ENCODE measurements at regions not wholly inside any gene's neighbourhood (a gene's known extent, or its start where the extent isn't known, plus 50 kb on each side); places are given as distances from the start of the nearest gene placed in this dataset.
"Not testable (repeated sequence)": the region's sequence is repeated elsewhere in the genome, so short reads cannot be mapped to it uniquely, and the experiment has no call there.

DNA sequence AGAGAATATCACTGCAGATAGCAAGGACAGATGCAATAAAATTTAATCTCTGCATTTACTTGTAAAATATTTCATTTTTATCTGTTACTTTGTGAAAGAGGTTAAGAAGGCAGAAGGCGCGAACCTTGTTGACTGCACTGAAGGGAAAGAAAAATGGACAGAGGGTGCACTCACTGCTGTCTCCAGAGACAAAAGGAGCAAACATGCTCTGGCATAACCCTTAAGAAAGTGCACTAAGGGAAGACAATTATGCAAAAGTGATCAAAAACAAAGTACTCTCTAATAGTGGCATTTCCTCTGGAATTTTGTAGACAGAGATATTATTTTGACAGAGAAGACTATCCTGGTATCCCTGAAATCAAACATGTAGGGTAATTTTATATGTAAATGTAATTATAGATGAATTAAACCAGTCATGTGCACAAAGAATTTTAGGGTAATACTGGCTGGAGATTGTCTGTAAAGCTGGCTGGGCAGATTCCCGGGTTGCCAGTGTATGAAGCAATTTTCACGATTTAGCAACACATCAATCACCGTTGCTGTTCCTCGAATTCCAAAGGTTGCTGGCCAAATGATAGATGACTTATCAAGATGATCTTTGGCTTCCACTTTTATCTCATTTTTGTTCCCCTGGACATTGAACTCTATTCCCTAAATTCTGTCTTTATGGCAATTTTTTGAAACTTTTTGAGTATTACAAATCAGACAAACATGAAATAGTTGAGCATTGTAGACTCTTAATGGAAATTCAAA lies 1176.9 kb downstream of the SUCLG1 start:
- peak overlapping the region; percentile 97; the same call in 1 of the 2 replicates for H3K27ac ChIP-seq (ENCODE audit: low read depth, low read length)
- H3K27me3 ChIP-seq (ENCODE audit: insufficient read depth, low read length), result no peaks in the 10 kb centered on the region
- peaks cover 27% of the 10 kb centered on the region for H3K9me3 ChIP-seq (ENCODE audit: insufficient read depth, low read depth, low read length)
- H3K4me3 ChIP-seq (ENCODE audit: low read length), result no peak overlapping the region
- H3K4me1 ChIP-seq (ENCODE audit: insufficient read depth, low read length), result no peaks in the 10 kb centered on the region
- H3K9ac ChIP-seq (ENCODE audit: low read depth, low read length), result no peak overlapping the region
- 95% methylated on average over 6 of the region's 6 CpGs for WGBS
- H3K36me3 ChIP-seq (ENCODE audit: insufficient read depth, low read length), result 0 out of 2 replicates have a peak, but pooled peaks cover 4% of the 10 kb centered on the region

DNA sequence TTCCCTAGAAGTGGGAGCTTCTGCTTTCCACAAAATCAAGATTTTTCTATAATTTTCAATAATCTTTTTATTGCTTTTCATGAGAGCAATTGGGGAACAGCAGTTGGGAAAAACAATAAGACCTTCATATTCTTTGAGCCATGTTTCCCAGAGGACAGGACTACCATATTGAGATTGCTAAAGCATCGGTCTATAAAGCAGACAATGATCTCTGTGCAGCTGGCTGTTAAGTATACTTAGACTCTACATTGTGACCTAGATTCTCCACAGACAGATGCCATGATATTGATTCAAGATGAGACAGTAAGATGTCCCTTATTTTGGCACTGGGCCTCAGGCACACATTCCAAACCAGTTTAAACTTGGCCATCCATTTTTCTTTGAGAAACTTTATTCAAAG lies 1178.7 kb downstream of the SUCLG1 start:
- Histone ChIP-seq H3K9ac (ENCODE audit: low read depth, low read length) (no peak overlapping the region), H3K27me3 (ENCODE audit: insufficient read depth, low read length) (no peaks in the 10 kb centered on the region), H3K4me3 (ENCODE audit: low read length) (no peak overlapping the region), H3K4me1 (ENCODE audit: insufficient read depth, low read length) (no peaks in the 10 kb centered on the region), H3K9me3 (ENCODE audit: insufficient read depth, low read depth, low read length) (peaks cover 21% of the 10 kb centered on the region), H3K36me3 (ENCODE audit: insufficient read depth, low read length) (0 out of 2 replicates have a peak, but pooled peaks cover 4% of the 10 kb centered on the region), H3K27ac (ENCODE audit: low read depth, low read length) (no peak overlapping the region)
- 94% methylated on average over 1 of the region's 1 CpG for WGBS

DNA sequence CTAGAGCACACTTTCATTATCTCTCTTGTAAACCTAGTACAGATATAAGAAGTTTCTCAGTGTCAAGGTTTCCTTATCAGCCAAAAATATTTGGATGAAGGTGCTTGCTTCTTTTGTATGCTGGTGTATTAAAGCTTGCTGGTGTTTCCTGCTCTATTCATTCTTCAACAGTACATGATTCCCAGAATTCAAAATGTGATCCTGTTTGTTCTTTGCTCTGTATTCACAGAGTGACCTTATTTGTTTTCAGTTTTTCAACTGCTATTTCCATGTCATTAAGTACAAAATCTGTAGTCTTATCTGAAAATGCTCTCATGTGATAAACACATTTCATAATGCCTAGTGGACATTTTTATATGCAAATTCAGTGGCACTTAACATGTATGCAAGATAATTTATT lies 1185.8 kb downstream of the SUCLG1 start:
- H3K9ac ChIP-seq (ENCODE audit: low read depth, low read length), result no peak overlapping the region

DNA sequence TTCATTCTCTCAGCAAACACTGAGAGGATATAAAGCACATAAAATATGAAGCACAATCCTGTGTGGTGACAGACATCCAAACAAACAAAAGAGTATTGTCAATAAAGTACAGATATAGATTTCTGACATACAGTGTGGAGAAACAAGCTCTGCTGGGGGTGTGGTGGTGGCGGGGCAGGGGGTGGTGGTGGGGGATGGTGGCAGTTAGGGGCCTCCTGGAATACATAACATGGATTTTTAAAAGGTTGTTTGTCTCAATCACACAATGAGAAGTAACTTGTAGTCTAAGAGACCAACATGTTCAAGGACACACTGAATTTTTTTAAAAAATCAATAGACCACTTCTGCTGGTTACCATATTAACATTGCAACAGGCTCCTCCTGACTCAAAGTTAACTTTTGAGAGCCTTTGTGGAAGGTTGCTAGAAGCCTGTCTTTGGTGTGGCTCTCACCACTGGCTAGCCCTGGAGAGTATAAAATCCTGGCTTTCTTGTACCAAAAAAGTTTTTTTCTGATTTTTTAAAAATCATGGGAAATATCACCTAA lies 1197.4 kb downstream of the SUCLG1 start:
- no peak overlapping the region for H3K4me3 ChIP-seq (ENCODE audit: low read length)
- H3K36me3 ChIP-seq (ENCODE audit: insufficient read depth, low read length), result no peaks in the 10 kb centered on the region
- 100% methylated on average over 1 of the region's 1 CpG for WGBS

More for the DNA sequence above, 1185.8 kb downstream of the SUCLG1 start:
- H3K9me3 ChIP-seq (ENCODE audit: insufficient read depth, low read depth, low read length), result no peaks in the 10 kb centered on the region
- no peaks in the 10 kb centered on the region for H3K36me3 ChIP-seq (ENCODE audit: insufficient read depth, low read length)
- H3K27ac ChIP-seq (ENCODE audit: low read depth, low read length), result no peak overlapping the region
- H3K27me3 ChIP-seq (ENCODE audit: insufficient read depth, low read length), result no peaks in the 10 kb centered on the region
- H3K4me1 ChIP-seq (ENCODE audit: insufficient read depth, low read length), result no peaks in the 10 kb centered on the region
- H3K4me3 ChIP-seq (ENCODE audit: low read length), result no peak overlapping the region

DNA sequence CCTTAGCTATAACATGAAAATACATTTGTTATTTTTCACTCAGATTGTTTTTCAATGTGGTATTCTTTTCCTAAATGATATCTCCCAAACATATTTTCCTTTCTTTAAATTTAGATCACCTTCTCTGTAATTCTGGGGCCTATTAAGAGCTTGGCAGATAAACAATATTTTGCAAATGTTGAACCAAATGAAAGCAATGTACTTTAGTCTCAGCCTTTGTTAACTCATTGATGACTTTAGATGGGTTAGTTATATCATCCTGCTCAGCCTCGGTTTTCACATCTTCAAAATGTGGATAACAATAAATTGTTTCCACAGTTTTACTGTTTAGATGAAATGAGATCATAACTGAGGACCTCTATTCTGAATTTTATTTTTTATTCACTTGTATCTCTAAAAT lies 1205.2 kb downstream of the SUCLG1 start:
- WGBS, result 100% methylated on average over 1 of the region's 1 CpG
- H3K27ac ChIP-seq (ENCODE audit: low read depth, low read length), result no peak overlapping the region
- H3K4me3 ChIP-seq (ENCODE audit: low read length), result no peak overlapping the region
- no peaks in the 10 kb centered on the region for H3K27me3 ChIP-seq (ENCODE audit: insufficient read depth, low read length)
- H3K4me1 ChIP-seq (ENCODE audit: insufficient read depth, low read length), result no peaks in the 10 kb centered on the region
- no peak overlapping the region for H3K9ac ChIP-seq (ENCODE audit: low read depth, low read length)
- H3K9me3 ChIP-seq (ENCODE audit: insufficient read depth, low read depth, low read length), result 0 out of 2 replicates have a peak, but pooled peaks cover under 1% of the 10 kb centered on the region
- no peaks in the 10 kb centered on the region for H3K36me3 ChIP-seq (ENCODE audit: insufficient read depth, low read length)

More for the DNA sequence above, 1197.4 kb downstream of the SUCLG1 start:
- Histone ChIP-seq H3K27me3 (ENCODE audit: insufficient read depth, low read length) (no peaks in the 10 kb centered on the region), H3K9ac (ENCODE audit: low read depth, low read length) (no peak overlapping the region), H3K9me3 (ENCODE audit: insufficient read depth, low read depth, low read length) (no peaks in the 10 kb centered on the region), H3K27ac (ENCODE audit: low read depth, low read length) (no peak overlapping the region), H3K4me1 (ENCODE audit: insufficient read depth, low read length) (peaks cover 4% of the 10 kb centered on the region; the same call in 1 of the 2 replicates)

DNA sequence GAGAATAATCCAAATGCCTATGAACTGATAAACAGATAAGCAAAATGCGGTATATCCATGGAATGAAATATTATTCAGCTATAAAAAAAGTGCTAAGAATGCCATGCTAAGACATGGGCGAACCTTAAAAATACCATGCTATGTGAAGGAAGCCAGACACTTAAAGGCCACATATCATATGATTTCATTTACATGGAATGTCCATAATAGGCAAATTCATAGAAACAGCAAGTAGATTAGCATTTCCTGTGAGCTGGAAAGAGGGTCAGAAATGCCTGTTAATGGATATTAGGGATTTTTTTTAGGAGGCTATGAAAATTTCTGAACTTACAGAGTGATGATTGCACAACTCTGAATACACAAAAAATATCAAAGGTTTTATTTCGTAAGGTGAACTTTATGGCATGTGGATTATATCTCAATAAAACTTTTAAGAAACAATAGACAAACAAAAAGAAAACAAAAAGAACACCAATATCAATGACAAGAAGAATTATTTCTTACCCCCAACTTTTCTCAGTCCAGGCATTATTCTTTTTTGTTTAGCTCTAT lies 1207.7 kb downstream of the SUCLG1 start:
- Histone ChIP-seq H3K27ac (ENCODE audit: low read depth, low read length) (no peak overlapping the region), H3K9ac (ENCODE audit: low read depth, low read length) (no peak overlapping the region), H3K4me1 (ENCODE audit: insufficient read depth, low read length) (no peaks in the 10 kb centered on the region), H3K27me3 (ENCODE audit: insufficient read depth, low read length) (no peaks in the 10 kb centered on the region), H3K9me3 (ENCODE audit: insufficient read depth, low read depth, low read length) (peaks cover 13% of the 10 kb centered on the region; the same call in 1 of the 2 replicates), H3K4me3 (ENCODE audit: low read length) (no peak overlapping the region), H3K36me3 (ENCODE audit: insufficient read depth, low read length) (no peaks in the 10 kb centered on the region)
- 100% methylated on average over 2 of the region's 3 CpGs for WGBS

DNA sequence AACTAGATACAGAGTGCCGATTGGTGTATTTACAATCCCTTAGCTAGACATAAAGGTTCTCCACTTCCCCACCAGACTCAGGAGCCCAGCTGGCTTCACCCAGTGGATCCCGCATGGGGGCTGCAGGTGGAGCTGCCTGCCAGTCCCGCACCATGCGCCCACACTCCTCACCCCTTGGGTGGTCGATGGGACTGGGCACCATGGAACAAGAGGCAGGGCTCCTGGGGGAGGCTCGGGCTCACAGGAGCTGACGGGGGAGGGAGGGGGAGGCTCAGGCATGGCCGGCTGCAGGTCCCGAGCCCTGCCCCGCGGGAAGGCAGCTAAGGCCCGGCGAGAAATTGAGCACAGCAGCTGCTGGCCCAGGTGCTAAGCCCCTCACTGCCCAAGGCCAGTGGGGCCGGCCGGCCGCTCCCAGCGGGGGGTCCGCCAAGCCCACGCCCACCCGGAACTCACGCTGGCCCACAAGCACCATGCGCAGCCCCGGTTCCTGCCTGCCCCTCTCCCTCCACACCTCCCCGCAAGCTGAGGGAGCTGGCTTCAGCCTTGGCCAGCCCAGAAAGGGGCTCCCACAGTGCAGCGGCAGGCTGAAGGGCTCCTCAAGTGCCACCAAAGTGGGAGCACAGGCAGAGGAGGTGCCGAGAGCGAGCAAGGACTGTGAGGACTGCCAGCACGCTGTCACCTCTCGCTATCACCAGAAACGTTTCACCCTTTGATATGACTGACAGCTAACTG lies 1213.1 kb downstream of the SUCLG1 start:
- H3K9ac ChIP-seq (ENCODE audit: low read depth, low read length); H3K4me1 ChIP-seq (ENCODE audit: insufficient read depth, low read length); H3K36me3 ChIP-seq (ENCODE audit: insufficient read depth, low read length); H3K4me3 ChIP-seq (ENCODE audit: low read length); H3K27ac ChIP-seq (ENCODE audit: low read depth, low read length); H3K27me3 ChIP-seq (ENCODE audit: insufficient read depth, low read length): not testable (repeated sequence)
- peaks cover 13% of the 10 kb centered on the region; the same call in 1 of the 2 replicates for H3K9me3 ChIP-seq (ENCODE audit: insufficient read depth, low read depth, low read length)
- 97% methylated on average over 30 of the region's 30 CpGs for WGBS

DNA sequence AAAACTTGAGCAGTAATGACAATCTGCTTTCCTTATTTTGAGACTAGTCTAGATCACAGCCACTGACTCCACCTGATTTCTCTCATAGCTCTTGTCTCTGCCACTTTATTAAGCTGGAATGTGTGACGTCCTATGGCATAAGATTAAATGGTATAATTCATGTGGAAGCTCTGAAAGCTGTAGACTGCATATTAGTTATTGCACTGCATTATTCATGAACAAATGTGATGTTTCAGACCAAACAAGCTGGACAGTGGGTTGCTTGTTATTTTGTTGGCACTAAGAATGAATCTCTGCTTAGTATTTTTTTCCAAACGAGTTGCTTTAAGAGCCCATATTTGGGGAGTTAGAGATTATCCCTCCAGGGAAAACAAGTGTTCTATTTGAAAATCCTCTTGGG lies 1218.5 kb downstream of the SUCLG1 start:
- Histone ChIP-seq H3K9me3 (ENCODE audit: insufficient read depth, low read depth, low read length) (no peaks in the 10 kb centered on the region), H3K4me3 (ENCODE audit: low read length) (no peak overlapping the region), H3K9ac (ENCODE audit: low read depth, low read length) (no peak overlapping the region), H3K4me1 (ENCODE audit: insufficient read depth, low read length) (no peaks in the 10 kb centered on the region), H3K36me3 (ENCODE audit: insufficient read depth, low read length) (no peaks in the 10 kb centered on the region), H3K27me3 (ENCODE audit: insufficient read depth, low read length) (no peaks in the 10 kb centered on the region), H3K27ac (ENCODE audit: low read depth, low read length) (no peak overlapping the region)
- WGBS, result 100% methylated on average over 2 of the region's 2 CpGs

DNA sequence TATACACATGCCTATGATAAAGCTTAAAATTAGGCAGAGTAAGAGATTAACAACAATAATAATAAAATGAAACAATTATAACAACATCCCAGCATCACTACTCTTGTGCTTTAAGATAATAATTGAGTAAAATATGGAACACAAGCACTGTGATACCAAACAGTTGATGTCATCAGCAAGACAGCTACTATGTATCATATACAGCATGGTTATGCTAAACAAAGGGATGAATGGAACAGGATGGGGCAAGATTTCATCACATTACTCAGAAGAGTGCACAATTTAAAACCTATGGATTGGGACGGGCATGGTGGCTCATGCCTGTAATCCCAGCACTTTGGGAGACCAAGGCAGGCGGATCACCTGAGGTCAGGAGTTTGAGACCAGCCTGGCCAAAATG lies 1221.0 kb downstream of the SUCLG1 start:
- Histone ChIP-seq H3K9me3 (ENCODE audit: insufficient read depth, low read depth, low read length) (no peaks in the 10 kb centered on the region), H3K27ac (ENCODE audit: low read depth, low read length) (no peak overlapping the region), H3K36me3 (ENCODE audit: insufficient read depth, low read length) (no peaks in the 10 kb centered on the region), H3K4me1 (ENCODE audit: insufficient read depth, low read length) (no peaks in the 10 kb centered on the region), H3K27me3 (ENCODE audit: insufficient read depth, low read length) (no peaks in the 10 kb centered on the region), H3K4me3 (ENCODE audit: low read length) (no peak overlapping the region), H3K9ac (ENCODE audit: low read depth, low read length) (no peak overlapping the region)
- 89% methylated on average over 2 of the region's 2 CpGs for WGBS

DNA sequence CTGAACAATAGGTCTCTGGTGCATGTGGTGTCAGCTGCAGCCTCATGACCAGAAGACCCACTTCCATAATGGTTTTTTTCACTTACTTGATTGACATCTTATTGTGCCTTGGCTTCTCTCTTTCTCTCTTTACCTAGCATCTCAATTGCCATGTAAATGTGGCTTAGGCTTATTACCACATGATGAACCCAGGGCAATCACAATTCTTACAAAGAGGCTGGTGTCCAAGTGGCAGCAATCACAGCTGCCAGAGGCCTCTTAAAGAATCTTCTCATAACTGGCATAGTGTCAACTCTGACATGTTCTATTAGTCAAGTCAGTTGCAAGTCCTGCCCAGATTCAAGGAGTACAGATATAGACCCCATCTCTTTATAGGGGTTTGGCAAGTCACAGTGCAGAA lies 1224.8 kb downstream of the SUCLG1 start:
- Histone ChIP-seq H3K9me3 (ENCODE audit: insufficient read depth, low read depth, low read length) (no peaks in the 10 kb centered on the region), H3K4me3 (ENCODE audit: low read length) (no peak overlapping the region), H3K36me3 (ENCODE audit: insufficient read depth, low read length) (no peaks in the 10 kb centered on the region), H3K27ac (ENCODE audit: low read depth, low read length) (no peak overlapping the region), H3K27me3 (ENCODE audit: insufficient read depth, low read length) (no peaks in the 10 kb centered on the region), H3K9ac (ENCODE audit: low read depth, low read length) (no peak overlapping the region), H3K4me1 (ENCODE audit: insufficient read depth, low read length) (no peaks in the 10 kb centered on the region)

DNA sequence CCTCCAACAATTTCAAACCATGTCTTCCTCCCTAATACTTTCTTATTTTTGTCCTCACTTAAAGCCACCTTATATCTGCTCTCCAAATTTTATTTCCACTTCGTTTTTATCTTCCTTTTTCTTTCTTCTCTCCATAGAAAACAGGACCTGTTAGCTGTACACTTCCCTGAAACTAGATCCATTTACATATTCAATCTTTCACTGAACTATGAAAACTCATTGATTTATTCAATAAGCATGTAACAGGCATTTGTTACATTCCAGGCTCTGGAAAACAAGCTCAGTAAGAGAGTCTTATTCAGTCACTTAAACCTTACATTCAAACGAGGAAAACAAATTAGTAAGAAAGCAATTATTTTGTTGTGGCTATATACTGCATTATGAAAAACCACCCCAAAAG lies 1225.3 kb downstream of the SUCLG1 start:
- Histone ChIP-seq H3K9ac (ENCODE audit: low read depth, low read length) (no peak overlapping the region), H3K9me3 (ENCODE audit: insufficient read depth, low read depth, low read length) (no peaks in the 10 kb centered on the region), H3K4me1 (ENCODE audit: insufficient read depth, low read length) (no peaks in the 10 kb centered on the region), H3K4me3 (ENCODE audit: low read length) (no peak overlapping the region), H3K36me3 (ENCODE audit: insufficient read depth, low read length) (no peaks in the 10 kb centered on the region), H3K27ac (ENCODE audit: low read depth, low read length) (no peak overlapping the region), H3K27me3 (ENCODE audit: insufficient read depth, low read length) (no peaks in the 10 kb centered on the region)
- WGBS, result 92% methylated on average over 1 of the region's 2 CpGs

Data from HUES64 (cell line).